Peyer's patch (tissue), 4 donors: ENCODE measurements at regions not wholly inside any gene's neighbourhood (a gene's known extent, or its start where the extent isn't known, plus 50 kb on each side); places are given as distances from the start of the nearest gene placed in this dataset.
"Not testable (repeated sequence)": the region's sequence is repeated elsewhere in the genome, so short reads cannot be mapped to it uniquely, and the experiment has no call there.

Source experiments
- DNase-seq, 3 donors: peaks; one replicate each; pipeline ENCODE4 v3.0.0-alpha.2; 2017 to 2019
- H3K27ac ChIP-seq, 4 donors: fragments of 200-600 bp; sonication (generic); one replicate each; pipeline ENCODE4 v1.5.1; 2016 to 2019
- H3K27me3 ChIP-seq, 2 donors: fragments of 200-600 bp; sonication (generic); one replicate each; pipeline ENCODE4 v1.5.1; 2019
- H3K36me3 ChIP-seq, 3 donors: fragments of 200-600 bp; sonication (generic); one replicate each; pipeline ENCODE4 v1.5.1; 2016 to 2019
- H3K4me1 ChIP-seq, 4 donors: fragments of 200-600 bp; sonication (generic); one replicate each; pipeline ENCODE4 v1.5.1; 2016 to 2019
- H3K4me3 ChIP-seq, 4 donors: fragments of 200-600 bp; sonication (generic); 1 replicate in 3 of 4; 2 replicates in 1 of 4; pipeline ENCODE4 v1.5.1; 2016 to 2019; ENCODE audit warnings: mild to moderate bottlenecking in 1 of 4
- H3K9me3 ChIP-seq, 4 donors: fragments of 200-600 bp; sonication (generic); one replicate each; pipeline ENCODE4 v1.5.1; 2016 to 2019; ENCODE audit warnings: mild to moderate bottlenecking in 1 of 4
- POLR2A ChIP-seq, 2 donors: fragments of 450-650 bp; IDR thresholded peaks; one replicate each; pipeline ENCODE4 v1.5.1; 2017; ENCODE audit warnings: antibody characterized with exemption in 2 of 2, mild to moderate bottlenecking in 2 of 2, moderate library complexity in 2 of 2
- TF ChIP-seq, protein P1 (sequence below), 6 experiments: fragments of 450-650 bp in 4 of 6; fragments of 200-600 bp in 2 of 6; sonication (generic) in 1 of 6; IDR thresholded peaks; one replicate each; pipeline ENCODE4 v1.5.1; 2017 to 2019; ENCODE audit warnings: antibody characterized with exemption in 6 of 6, mild to moderate bottlenecking in 3 of 6, moderate library complexity in 1 of 6

DNA sequence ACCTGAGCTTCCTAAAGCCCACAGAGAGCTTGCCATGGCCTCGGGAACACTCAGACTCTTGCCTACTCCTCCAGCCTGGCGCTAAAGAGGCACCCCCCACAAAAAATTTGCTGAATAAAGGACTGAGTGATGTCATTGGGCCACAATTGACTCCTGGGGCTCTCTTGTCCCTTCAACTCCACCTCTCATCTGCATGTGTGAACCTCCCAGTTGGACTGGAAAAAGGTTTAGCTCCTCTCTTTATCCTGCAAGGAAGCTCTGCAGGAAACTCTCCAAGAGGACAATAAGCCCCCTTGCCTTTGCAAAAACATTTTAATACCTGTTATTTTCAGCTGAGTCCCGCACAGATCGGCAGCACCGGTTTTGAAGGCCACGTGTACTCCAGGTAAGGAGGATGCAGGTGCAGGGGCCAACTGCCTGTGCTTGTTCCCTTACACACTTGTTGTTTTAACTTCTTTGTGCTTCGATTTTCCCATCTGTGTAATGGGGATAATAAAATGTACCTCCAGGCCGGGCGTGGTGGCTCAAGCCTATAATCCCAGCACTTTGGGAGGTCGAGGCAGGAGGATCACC is 107.3 kb downstream of the TFAP2C start:
- H3K27me3 ChIP-seq: no peaks in the 10 kb centered on the region
- no peak overlapping the region for H3K4me3 ChIP-seq
- H3K27ac ChIP-seq: no peak overlapping the region
- no peaks in the 10 kb centered on the region for H3K9me3 ChIP-seq
- no peak for TF ChIP-seq POLR2A (IDR thresholded peaks at IDR 0.05)
- TF ChIP-seq, protein P1, sequence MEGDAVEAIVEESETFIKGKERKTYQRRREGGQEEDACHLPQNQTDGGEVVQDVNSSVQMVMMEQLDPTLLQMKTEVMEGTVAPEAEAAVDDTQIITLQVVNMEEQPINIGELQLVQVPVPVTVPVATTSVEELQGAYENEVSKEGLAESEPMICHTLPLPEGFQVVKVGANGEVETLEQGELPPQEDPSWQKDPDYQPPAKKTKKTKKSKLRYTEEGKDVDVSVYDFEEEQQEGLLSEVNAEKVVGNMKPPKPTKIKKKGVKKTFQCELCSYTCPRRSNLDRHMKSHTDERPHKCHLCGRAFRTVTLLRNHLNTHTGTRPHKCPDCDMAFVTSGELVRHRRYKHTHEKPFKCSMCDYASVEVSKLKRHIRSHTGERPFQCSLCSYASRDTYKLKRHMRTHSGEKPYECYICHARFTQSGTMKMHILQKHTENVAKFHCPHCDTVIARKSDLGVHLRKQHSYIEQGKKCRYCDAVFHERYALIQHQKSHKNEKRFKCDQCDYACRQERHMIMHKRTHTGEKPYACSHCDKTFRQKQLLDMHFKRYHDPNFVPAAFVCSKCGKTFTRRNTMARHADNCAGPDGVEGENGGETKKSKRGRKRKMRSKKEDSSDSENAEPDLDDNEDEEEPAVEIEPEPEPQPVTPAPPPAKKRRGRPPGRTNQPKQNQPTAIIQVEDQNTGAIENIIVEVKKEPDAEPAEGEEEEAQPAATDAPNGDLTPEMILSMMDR (IDR thresholded peaks at IDR 0.05): no peak
- no peak for DNase-seq
- no peaks in the 10 kb centered on the region for H3K36me3 ChIP-seq
- no peaks in the 10 kb centered on the region for H3K4me1 ChIP-seq

DNA sequence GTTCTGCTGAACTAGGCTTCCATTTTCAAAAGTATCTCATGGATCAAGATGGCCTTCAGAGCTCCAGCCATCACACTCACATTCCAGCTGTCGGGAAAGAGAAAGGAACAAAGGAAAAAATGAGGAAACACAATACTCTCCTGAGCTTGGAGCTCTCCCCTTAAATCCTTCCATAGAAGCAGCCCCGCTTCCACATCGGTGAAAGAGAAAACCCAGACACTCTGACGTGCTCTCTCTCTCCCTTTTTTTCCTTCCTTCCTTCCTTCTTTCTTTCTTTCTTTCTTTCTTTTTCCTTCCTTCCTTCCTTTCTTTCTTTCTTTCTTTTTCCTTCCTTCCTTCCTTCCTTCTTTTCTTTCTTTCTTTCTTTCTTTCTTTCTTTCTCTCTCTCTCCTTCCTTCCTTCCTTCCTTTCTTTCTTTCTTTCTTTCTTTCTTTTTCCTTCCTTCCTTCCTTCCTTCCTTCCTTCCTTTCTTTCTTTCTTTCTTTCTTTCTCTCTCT is 115.3 kb downstream of the TFAP2C start:
- not testable (repeated sequence) for H3K36me3 ChIP-seq, H3K9me3 ChIP-seq, H3K4me1 ChIP-seq, H3K4me3 ChIP-seq, H3K27ac ChIP-seq, DNase-seq, H3K27me3 ChIP-seq

DNA sequence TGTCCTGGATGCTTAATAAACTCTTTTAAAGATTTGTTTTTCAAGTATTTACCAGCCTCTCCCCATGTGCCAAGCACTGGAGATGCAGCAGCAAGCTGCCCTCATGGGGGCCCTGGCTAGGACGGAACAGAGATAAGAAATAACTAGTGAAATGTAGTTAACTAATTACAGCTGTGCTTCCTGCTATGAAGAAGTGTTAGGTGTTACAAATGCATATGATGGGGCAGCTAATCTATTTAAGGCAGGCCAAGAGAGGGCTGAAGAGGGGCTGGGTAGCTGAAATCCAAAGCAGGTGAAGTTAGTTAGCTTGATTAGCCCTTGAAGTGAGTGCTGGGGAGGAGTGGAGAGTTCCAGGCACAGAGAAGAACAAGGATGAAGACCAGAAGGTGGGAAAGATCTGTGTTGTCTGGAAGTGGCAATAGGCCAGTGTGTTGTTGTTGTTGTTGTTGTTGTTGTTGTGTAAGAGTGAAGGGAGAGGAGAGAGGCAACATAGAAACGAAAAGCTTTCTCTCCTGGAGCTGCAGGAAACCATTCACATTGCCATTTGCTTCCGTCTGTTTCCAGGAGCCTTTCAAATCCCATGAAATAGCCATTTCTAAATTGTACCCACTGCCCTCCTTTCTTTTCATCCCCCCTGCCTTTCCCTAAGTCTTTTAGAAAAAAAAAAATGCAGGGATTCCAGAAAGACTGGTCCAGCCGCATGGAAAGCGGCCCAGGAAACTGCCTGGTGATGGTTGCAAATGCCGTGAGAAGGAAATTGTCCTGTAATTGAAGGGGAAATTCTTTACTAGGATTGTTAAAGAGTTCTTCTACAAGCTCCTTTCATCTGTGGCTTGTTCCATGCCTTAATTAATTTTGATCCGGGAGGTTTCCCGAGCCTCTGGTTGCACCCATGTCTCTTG is 119.6 kb downstream of the TFAP2C start:
- Histone ChIP-seq H3K27ac (no peak overlapping the region), H3K27me3 (no peaks in the 10 kb centered on the region)

DNA sequence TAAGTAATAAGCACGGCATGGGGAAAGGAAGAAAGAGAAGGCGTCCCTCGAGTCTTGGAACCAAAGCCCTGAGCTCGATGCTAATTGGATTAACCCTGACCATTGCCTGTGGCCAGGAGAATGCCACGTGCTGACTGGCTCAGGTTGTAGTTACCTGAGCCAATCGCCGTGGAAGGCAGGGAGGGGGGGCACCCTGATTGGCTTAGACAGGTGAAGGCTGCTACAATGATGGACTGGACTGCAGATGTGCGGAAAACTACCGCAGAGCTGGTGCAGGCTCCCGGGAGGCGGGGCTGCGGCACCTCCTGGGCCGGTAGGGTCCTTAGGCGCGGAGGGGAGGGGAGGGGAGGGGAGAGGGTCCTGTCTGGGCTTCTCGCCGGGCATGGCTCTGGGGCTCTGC is 121.3 kb downstream of the TFAP2C start:
- no peaks in the 10 kb centered on the region for H3K27me3 ChIP-seq
- no peak overlapping the region for H3K27ac ChIP-seq
- no peak for DNase-seq
- H3K4me3 ChIP-seq: no peak overlapping the region
- no peak for TF ChIP-seq POLR2A (IDR thresholded peaks at IDR 0.05)
- TF ChIP-seq, protein P1 (IDR thresholded peaks at IDR 0.05): no peak
- H3K36me3 ChIP-seq: no peaks in the 10 kb centered on the region
- H3K9me3 ChIP-seq: no peaks in the 10 kb centered on the region
- H3K4me1 ChIP-seq: no peaks in the 10 kb centered on the region

More for the DNA sequence above, 119.6 kb downstream of the TFAP2C start:
- Histone ChIP-seq H3K4me1 (no peaks in the 10 kb centered on the region), H3K36me3 (no peaks in the 10 kb centered on the region), H3K9me3 (no peaks in the 10 kb centered on the region), H3K4me3 (no peak overlapping the region)
- DNase-seq: no peak
- TF ChIP-seq POLR2A (IDR thresholded peaks at IDR 0.05): no peak
- TF ChIP-seq, protein P1 (IDR thresholded peaks at IDR 0.05): no peak

DNA sequence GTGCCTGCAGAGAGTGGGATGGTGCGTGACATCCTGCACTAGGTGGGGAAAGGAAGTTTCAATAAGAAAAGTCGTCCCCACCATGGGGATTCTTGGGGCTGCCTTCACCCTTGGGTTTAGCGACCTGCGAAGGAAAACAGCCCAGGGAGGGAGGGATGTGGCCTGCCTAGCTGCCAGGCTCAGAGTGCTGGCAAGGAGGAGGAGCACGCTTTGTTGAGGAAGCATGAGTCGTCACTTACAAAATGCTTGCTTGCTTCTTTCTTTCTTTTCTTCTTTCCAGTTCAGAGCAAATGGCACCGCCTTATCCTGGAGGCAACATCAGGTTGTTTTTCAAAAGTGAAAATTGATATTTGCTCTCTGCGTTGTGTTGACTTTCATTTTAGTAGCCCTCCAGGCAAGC is 123.2 kb downstream of the TFAP2C start:
- no peaks in the 10 kb centered on the region for H3K4me1 ChIP-seq
- H3K4me3 ChIP-seq: no peak overlapping the region
- TF ChIP-seq, protein P1 (IDR thresholded peaks at IDR 0.05): no peak
- TF ChIP-seq POLR2A (IDR thresholded peaks at IDR 0.05): no peak
- H3K9me3 ChIP-seq: no peaks in the 10 kb centered on the region
- DNase-seq: no peak
- no peaks in the 10 kb centered on the region for H3K27me3 ChIP-seq
- no peaks in the 10 kb centered on the region for H3K36me3 ChIP-seq
- H3K27ac ChIP-seq: no peak overlapping the region

DNA sequence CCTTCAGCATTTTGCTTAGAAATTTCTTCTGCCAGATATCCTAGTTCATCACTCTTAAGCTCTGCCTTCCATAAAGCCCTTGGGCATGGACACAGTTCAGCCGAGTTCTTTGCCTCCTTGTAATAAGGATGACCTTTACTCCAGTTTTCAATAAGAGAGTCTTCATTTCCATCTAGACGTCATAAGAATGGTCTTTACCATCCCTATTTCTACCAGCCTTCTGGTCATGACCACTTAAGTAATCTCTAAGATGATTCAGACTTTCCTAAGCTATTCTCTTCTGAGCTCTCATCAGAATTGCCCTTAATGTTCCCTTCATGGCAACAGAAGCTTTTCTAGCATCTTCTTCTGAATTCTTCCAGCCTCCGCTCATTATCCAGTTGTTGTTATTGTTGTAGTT is 126.1 kb downstream of the TFAP2C start:
- Histone ChIP-seq H3K4me1 (no peaks in the 10 kb centered on the region), H3K27ac (no peak overlapping the region), H3K4me3 (no peak overlapping the region), H3K9me3 (peaks cover 0 to 7% (median 0%) of the 10 kb centered on the region in 4 donors), H3K27me3 (no peaks in the 10 kb centered on the region), H3K36me3 (no peaks in the 10 kb centered on the region)
- TF ChIP-seq, protein P1 (IDR thresholded peaks at IDR 0.05): no peak
- TF ChIP-seq POLR2A (IDR thresholded peaks at IDR 0.05): no peak
- DNase-seq: no peak

DNA sequence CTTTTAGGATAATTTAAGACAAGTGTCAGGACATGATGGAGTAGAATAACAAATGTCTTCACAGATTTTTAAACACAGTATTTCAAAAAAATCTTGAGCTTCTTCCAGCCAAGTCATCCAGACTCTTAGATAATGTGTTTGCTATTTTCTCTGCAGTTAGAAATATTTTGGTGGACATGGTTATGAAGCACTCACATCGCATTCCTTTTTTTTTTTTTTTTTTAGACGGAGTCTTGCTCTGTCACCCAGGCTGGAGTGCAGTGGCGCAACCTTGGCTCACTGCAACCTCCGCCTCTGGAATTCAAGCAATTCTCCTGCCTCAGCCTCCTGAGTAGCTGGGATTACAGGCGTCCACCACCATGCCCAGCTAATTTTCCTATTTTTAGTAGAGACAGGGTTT is 127.6 kb downstream of the TFAP2C start:
- DNase-seq, H3K36me3 ChIP-seq, H3K27ac ChIP-seq, H3K27me3 ChIP-seq, H3K4me1 ChIP-seq, H3K9me3 ChIP-seq, H3K4me3 ChIP-seq: not testable (repeated sequence)
